ENCODE measurements at regions not wholly inside any gene's neighbourhood (a gene's known extent, or its start where the extent isn't known, plus 50 kb on each side); places are given as distances from the start of the nearest gene placed in this dataset.

DNA sequence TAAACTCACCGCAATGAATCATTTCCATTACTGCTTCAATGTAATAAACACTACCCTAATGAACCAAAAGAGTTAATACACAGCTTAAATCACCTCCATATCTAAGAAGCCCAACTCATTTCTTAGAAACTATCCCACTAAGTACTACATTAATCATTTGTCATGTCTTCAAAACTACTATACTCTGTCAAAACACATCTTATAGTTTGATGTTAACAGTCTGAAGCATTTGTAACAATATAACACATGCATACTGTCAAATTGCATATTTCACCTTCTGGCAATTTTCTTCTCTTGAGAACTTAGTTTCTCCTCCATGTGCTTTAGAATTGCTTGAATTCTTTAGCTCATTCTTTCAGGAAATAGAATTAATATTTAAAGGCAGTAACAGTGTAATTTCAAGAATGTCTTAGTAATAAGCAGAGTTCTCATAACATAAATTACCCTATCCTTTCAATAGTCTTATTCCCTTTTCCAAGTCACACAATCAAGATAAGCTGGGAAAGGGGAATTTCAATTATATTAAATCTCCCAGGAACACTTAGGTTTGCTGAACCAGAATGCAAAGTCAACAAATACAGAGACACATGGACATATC is 199.7 kb downstream of the ATPSCKMT start:
- Histone ChIP-seq H3K9me3 (ENCODE audit: control insufficient read depth, low read depth, low read length) (no peaks in the 10 kb centered on the region), H3K27me3 (ENCODE audit: control insufficient read depth, extremely low read depth, insufficient read depth, low read length) (no peaks in the 10 kb centered on the region), H3K9ac (ENCODE audit: control insufficient read depth, extremely low read depth, insufficient read depth, low read length) (no peak overlapping the region), H3K4me2 (ENCODE audit: control insufficient read depth, extremely low read depth, insufficient read depth, low read depth, low read length) (no peak overlapping the region), H3K4me1 (ENCODE audit: control insufficient read depth, extremely low read depth, insufficient read depth, low read length) (no peaks in the 10 kb centered on the region), H3K79me2 (ENCODE audit: control insufficient read depth, insufficient read depth, low read length) (no peaks in the 10 kb centered on the region), H3K27ac (ENCODE audit: control insufficient read depth, insufficient read depth, low read length) (no peak overlapping the region), H2AFZ (ENCODE audit: control insufficient read depth, low read length) (no peak overlapping the region), H4K20me1 (ENCODE audit: control insufficient read depth, extremely low read depth, insufficient read depth, low read length) (no peaks in the 10 kb centered on the region), H3K9me1 (ENCODE audit: control insufficient read depth, extremely low read depth, insufficient read depth, low read length) (no peaks in the 10 kb centered on the region), H3K36me3 (ENCODE audit: control insufficient read depth in 2 of 2, extremely low read depth in 1 of 2, insufficient read depth in 2 of 2, low read length in 2 of 2) (no peaks in the 10 kb centered on the region), H3K4me3 (ENCODE audit: control insufficient read depth in 2 of 3, extremely low read depth in 1 of 3, insufficient read depth in 2 of 3, low read depth in 1 of 3, low read length in 3 of 3) (no peak overlapping the region)
- dilution Hi-C loops (cut with MboI; ENCODE audit: extremely low pct_ligation_motif_present, low sequenced_read_pairs): no loop called here
- FAIRE-seq (no peak), DNase-seq (ENCODE audit: low read depth, low spot score) (no peak)
- no peak for TF ChIP-seq EZH2 (IDR thresholded peaks at IDR 0.05; ENCODE audit: low read length)
- TF ChIP-seq, protein P1, sequence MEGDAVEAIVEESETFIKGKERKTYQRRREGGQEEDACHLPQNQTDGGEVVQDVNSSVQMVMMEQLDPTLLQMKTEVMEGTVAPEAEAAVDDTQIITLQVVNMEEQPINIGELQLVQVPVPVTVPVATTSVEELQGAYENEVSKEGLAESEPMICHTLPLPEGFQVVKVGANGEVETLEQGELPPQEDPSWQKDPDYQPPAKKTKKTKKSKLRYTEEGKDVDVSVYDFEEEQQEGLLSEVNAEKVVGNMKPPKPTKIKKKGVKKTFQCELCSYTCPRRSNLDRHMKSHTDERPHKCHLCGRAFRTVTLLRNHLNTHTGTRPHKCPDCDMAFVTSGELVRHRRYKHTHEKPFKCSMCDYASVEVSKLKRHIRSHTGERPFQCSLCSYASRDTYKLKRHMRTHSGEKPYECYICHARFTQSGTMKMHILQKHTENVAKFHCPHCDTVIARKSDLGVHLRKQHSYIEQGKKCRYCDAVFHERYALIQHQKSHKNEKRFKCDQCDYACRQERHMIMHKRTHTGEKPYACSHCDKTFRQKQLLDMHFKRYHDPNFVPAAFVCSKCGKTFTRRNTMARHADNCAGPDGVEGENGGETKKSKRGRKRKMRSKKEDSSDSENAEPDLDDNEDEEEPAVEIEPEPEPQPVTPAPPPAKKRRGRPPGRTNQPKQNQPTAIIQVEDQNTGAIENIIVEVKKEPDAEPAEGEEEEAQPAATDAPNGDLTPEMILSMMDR (optimal IDR thresholded peaks at IDR 0.05 in 1 of 3, IDR thresholded peaks at IDR 0.05 in 1 of 3, conservative IDR thresholded peaks at IDR 0.05 in 1 of 3; ENCODE audit: extremely low read depth in 1 of 3, insufficient read depth in 2 of 3, low read length in 3 of 3): no peak

DNA sequence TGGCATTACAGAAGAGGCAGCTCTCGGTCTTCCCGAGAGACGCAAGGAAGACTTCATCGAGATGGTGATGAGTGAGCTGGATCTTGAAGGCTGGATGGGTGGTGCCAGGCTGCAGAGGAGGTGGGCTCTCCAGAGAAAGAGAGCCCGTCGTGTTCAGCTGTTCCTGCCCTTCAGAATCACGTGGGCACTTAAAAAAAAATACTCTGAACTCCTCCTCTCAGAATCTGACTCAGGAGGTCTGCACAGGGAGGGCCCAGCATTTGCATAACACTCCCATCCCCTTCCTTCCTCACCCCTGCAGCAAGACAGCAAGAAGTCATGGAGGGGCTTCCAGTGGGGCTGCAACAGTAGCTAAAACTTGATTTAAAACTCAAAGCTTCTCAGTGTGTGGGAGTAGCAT is 203.0 kb downstream of the ATPSCKMT start:
- Histone ChIP-seq H3K9ac (ENCODE audit: control insufficient read depth, extremely low read depth, insufficient read depth, low read length) (no peak overlapping the region), H3K36me3 (ENCODE audit: control insufficient read depth in 2 of 2, extremely low read depth in 1 of 2, insufficient read depth in 2 of 2, low read length in 2 of 2) (no peaks in the 10 kb centered on the region), H3K27ac (ENCODE audit: control insufficient read depth, insufficient read depth, low read length) (no peak overlapping the region), H3K4me1 (ENCODE audit: control insufficient read depth, extremely low read depth, insufficient read depth, low read length) (no peaks in the 10 kb centered on the region), H4K20me1 (ENCODE audit: control insufficient read depth, extremely low read depth, insufficient read depth, low read length) (no peaks in the 10 kb centered on the region), H3K9me3 (ENCODE audit: control insufficient read depth, low read depth, low read length) (no peaks in the 10 kb centered on the region), H3K27me3 (ENCODE audit: control insufficient read depth, extremely low read depth, insufficient read depth, low read length) (no peaks in the 10 kb centered on the region), H3K79me2 (ENCODE audit: control insufficient read depth, insufficient read depth, low read length) (no peaks in the 10 kb centered on the region), H2AFZ (ENCODE audit: control insufficient read depth, low read length) (no peak overlapping the region), H3K4me2 (ENCODE audit: control insufficient read depth, extremely low read depth, insufficient read depth, low read depth, low read length) (no peak overlapping the region), H3K9me1 (ENCODE audit: control insufficient read depth, extremely low read depth, insufficient read depth, low read length) (no peaks in the 10 kb centered on the region), H3K4me3 (ENCODE audit: control insufficient read depth in 2 of 3, extremely low read depth in 1 of 3, insufficient read depth in 2 of 3, low read depth in 1 of 3, low read length in 3 of 3) (no peak overlapping the region)
- dilution Hi-C loops (cut with MboI; ENCODE audit: extremely low pct_ligation_motif_present, low sequenced_read_pairs): no loop called here
- FAIRE-seq (no peak), DNase-seq (ENCODE audit: low read depth, low spot score) (no peak)
- no peak for TF ChIP-seq EZH2 (IDR thresholded peaks at IDR 0.05; ENCODE audit: low read length)
- TF ChIP-seq, protein P1 (optimal IDR thresholded peaks at IDR 0.05 in 1 of 3, IDR thresholded peaks at IDR 0.05 in 1 of 3, conservative IDR thresholded peaks at IDR 0.05 in 1 of 3; ENCODE audit: extremely low read depth in 1 of 3, insufficient read depth in 2 of 3, low read length in 3 of 3): no peak
